ENCODE measurements at regions not wholly inside any gene's neighbourhood (a gene's known extent, or its start where the extent isn't known, plus 50 kb on each side); places are given as distances from the start of the nearest gene placed in this dataset.
"Not testable (repeated sequence)": the region's sequence is repeated elsewhere in the genome, so short reads cannot be mapped to it uniquely, and the experiment has no call there.

DNA sequence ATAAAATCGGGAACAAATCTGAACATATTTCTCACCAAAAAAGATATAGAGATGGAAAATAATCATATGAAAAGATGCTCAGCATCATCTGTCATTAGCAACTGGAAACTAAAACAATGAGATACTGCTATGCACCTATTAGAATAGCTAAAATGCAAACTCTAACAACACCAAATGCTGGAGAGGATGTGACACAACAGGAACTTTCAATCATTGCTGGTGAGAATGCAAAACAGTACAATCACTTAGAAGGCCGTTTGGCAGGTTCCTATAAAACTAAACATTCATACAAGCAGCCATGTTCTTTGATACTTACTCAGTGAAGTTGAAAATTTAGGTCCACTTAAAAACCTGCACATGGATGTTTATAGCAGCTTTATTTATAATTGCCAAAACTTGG, 67.0 kb downstream of the FAM50B start:
- Histone ChIP-seq H4K20me1 (ENCODE audit: control insufficient read depth, extremely low read depth, insufficient read depth, low read length) (no peaks in the 10 kb centered on the region), H3K9me1 (ENCODE audit: control insufficient read depth, extremely low read depth, insufficient read depth, low read length) (no peaks in the 10 kb centered on the region), H3K79me2 (ENCODE audit: control insufficient read depth, insufficient read depth, low read length) (no peaks in the 10 kb centered on the region), H3K4me1 (ENCODE audit: control insufficient read depth, extremely low read depth, insufficient read depth, low read length) (peaks cover 26% of the 10 kb centered on the region), H3K4me3 (ENCODE audit: control insufficient read depth in 2 of 3, extremely low read depth in 1 of 3, insufficient read depth in 2 of 3, low read depth in 1 of 3, low read length in 3 of 3) (no peak overlapping the region), H3K4me2 (ENCODE audit: control insufficient read depth, extremely low read depth, insufficient read depth, low read depth, low read length) (no peak overlapping the region), H3K36me3 (ENCODE audit: control insufficient read depth in 2 of 2, extremely low read depth in 1 of 2, insufficient read depth in 2 of 2, low read length in 2 of 2) (no peaks in the 10 kb centered on the region), H3K9ac (ENCODE audit: control insufficient read depth, extremely low read depth, insufficient read depth, low read length) (no peak overlapping the region), H3K27me3 (ENCODE audit: control insufficient read depth, extremely low read depth, insufficient read depth, low read length) (no peaks in the 10 kb centered on the region), H3K27ac (ENCODE audit: control insufficient read depth, insufficient read depth, low read length) (no peak overlapping the region), H2AFZ (ENCODE audit: control insufficient read depth, low read length) (no peak overlapping the region), H3K9me3 (ENCODE audit: control insufficient read depth, low read depth, low read length) (peaks cover 3% of the 10 kb centered on the region)
- DNase-seq (ENCODE audit: low read depth, low spot score) (no peak), FAIRE-seq (no peak)
- dilution Hi-C loops (cut with MboI; ENCODE audit: extremely low pct_ligation_motif_present, low sequenced_read_pairs), result no loop called here
- no peak for TF ChIP-seq EZH2 (IDR thresholded peaks at IDR 0.05; ENCODE audit: low read length)
- TF ChIP-seq CTCF (optimal IDR thresholded peaks at IDR 0.05 in 1 of 3, IDR thresholded peaks at IDR 0.05 in 1 of 3, conservative IDR thresholded peaks at IDR 0.05 in 1 of 3; ENCODE audit: extremely low read depth in 1 of 3, insufficient read depth in 2 of 3, low read length in 3 of 3), result no peak

- H3K9me3 ChIP-seq (ENCODE audit: control insufficient read depth, low read depth, low read length); H3K9ac ChIP-seq (ENCODE audit: control insufficient read depth, extremely low read depth, insufficient read depth, low read length); H3K79me2 ChIP-seq (ENCODE audit: control insufficient read depth, insufficient read depth, low read length); DNase-seq (ENCODE audit: low read depth, low spot score); H3K36me3 ChIP-seq (ENCODE audit: control insufficient read depth in 2 of 2, extremely low read depth in 1 of 2, insufficient read depth in 2 of 2, low read length in 2 of 2); H3K27me3 ChIP-seq (ENCODE audit: control insufficient read depth, extremely low read depth, insufficient read depth, low read length); H3K4me3 ChIP-seq (ENCODE audit: control insufficient read depth in 2 of 3, extremely low read depth in 1 of 3, insufficient read depth in 2 of 3, low read depth in 1 of 3, low read length in 3 of 3); H2AFZ ChIP-seq (ENCODE audit: control insufficient read depth, low read length); FAIRE-seq; H4K20me1 ChIP-seq (ENCODE audit: control insufficient read depth, extremely low read depth, insufficient read depth, low read length); H3K4me2 ChIP-seq (ENCODE audit: control insufficient read depth, extremely low read depth, insufficient read depth, low read depth, low read length); dilution Hi-C loops (cut with MboI; ENCODE audit: extremely low pct_ligation_motif_present, low sequenced_read_pairs); H3K27ac ChIP-seq (ENCODE audit: control insufficient read depth, insufficient read depth, low read length); H3K9me1 ChIP-seq (ENCODE audit: control insufficient read depth, extremely low read depth, insufficient read depth, low read length): not testable (repeated sequence)
- H3K4me1 ChIP-seq (ENCODE audit: control insufficient read depth, extremely low read depth, insufficient read depth, low read length), result peaks cover 21% of the 10 kb centered on the region
These were observed 67.6 kb downstream of the FAM50B start for GRCh38 chr6:3916749-3917148.

DNA sequence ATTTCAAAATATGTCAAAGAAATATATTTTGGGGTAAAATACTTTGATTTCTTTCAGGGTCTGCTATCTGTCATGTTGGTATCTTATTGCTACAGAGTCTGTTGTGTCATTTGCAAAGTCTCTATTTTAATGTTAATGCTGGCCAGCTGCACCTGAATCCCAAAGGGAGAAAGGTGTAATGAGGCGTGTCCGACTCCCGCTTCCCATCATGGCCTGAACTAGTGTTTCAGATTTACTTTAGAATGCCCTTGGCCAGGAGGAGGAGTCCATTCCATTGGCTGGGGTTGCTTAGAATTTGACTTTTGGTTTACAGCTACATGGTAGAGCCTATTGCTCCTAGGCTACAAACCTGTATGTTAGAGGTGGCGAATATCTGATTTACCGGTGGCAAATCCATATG, 69.3 kb downstream of the FAM50B start:
- TF ChIP-seq EZH2 (IDR thresholded peaks at IDR 0.05; ENCODE audit: low read length) (no peak), CTCF (optimal IDR thresholded peaks at IDR 0.05 in 1 of 3, IDR thresholded peaks at IDR 0.05 in 1 of 3, conservative IDR thresholded peaks at IDR 0.05 in 1 of 3; ENCODE audit: extremely low read depth in 1 of 3, insufficient read depth in 2 of 3, low read length in 3 of 3) (no peak)
- Histone ChIP-seq H2AFZ (ENCODE audit: control insufficient read depth, low read length) (no peak overlapping the region), H3K4me2 (ENCODE audit: control insufficient read depth, extremely low read depth, insufficient read depth, low read depth, low read length) (no peak overlapping the region), H3K9me3 (ENCODE audit: control insufficient read depth, low read depth, low read length) (peaks cover 3% of the 10 kb centered on the region), H3K9me1 (ENCODE audit: control insufficient read depth, extremely low read depth, insufficient read depth, low read length) (no peaks in the 10 kb centered on the region), H3K27me3 (ENCODE audit: control insufficient read depth, extremely low read depth, insufficient read depth, low read length) (no peaks in the 10 kb centered on the region), H3K36me3 (ENCODE audit: control insufficient read depth in 2 of 2, extremely low read depth in 1 of 2, insufficient read depth in 2 of 2, low read length in 2 of 2) (no peaks in the 10 kb centered on the region), H3K4me1 (ENCODE audit: control insufficient read depth, extremely low read depth, insufficient read depth, low read length) (peaks cover 3% of the 10 kb centered on the region), H3K9ac (ENCODE audit: control insufficient read depth, extremely low read depth, insufficient read depth, low read length) (no peak overlapping the region), H4K20me1 (ENCODE audit: control insufficient read depth, extremely low read depth, insufficient read depth, low read length) (no peaks in the 10 kb centered on the region), H3K27ac (ENCODE audit: control insufficient read depth, insufficient read depth, low read length) (no peak overlapping the region), H3K4me3 (ENCODE audit: control insufficient read depth in 2 of 3, extremely low read depth in 1 of 3, insufficient read depth in 2 of 3, low read depth in 1 of 3, low read length in 3 of 3) (no peak overlapping the region), H3K79me2 (ENCODE audit: control insufficient read depth, insufficient read depth, low read length) (no peaks in the 10 kb centered on the region)
- DNase-seq (ENCODE audit: low read depth, low spot score), result no peak
- dilution Hi-C loops (cut with MboI; ENCODE audit: extremely low pct_ligation_motif_present, low sequenced_read_pairs), result no loop called here
- no peak for FAIRE-seq
